LoVo (cell line): ENCODE measurements at regions not wholly inside any gene's neighbourhood (a gene's known extent, or its start where the extent isn't known, plus 50 kb on each side); places are given as distances from the start of the nearest gene placed in this dataset.
A peak's percentile ranks its signal among the peaks of the same experiment; 100 is the strongest.

ENCODE experiments used
- DNase-seq: peaks from one replicate; pipeline ENCODE4 v3.0.0-alpha.2; 2016; ENCODE audit warnings: low spot score

DNA sequence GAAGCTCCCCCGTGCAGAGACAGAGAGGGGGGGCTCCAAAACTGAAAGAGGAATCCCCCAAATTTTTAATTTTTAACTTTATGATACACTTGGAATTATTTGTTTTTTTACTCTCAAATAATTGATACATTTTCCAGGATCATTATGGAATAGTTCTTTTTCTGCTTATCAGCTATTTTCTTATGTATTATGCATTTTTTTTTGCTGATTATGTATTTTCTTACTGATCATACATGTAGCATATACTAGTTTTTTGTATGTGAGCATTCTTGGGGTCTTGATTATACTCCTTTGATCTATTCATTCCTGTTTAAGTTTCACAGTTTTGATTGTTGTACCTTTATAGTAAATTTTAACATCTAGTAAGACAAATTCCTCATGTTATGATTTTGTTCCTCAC, 55.5 kb upstream of the LDHB start:
- no peak for DNase-seq

DNA sequence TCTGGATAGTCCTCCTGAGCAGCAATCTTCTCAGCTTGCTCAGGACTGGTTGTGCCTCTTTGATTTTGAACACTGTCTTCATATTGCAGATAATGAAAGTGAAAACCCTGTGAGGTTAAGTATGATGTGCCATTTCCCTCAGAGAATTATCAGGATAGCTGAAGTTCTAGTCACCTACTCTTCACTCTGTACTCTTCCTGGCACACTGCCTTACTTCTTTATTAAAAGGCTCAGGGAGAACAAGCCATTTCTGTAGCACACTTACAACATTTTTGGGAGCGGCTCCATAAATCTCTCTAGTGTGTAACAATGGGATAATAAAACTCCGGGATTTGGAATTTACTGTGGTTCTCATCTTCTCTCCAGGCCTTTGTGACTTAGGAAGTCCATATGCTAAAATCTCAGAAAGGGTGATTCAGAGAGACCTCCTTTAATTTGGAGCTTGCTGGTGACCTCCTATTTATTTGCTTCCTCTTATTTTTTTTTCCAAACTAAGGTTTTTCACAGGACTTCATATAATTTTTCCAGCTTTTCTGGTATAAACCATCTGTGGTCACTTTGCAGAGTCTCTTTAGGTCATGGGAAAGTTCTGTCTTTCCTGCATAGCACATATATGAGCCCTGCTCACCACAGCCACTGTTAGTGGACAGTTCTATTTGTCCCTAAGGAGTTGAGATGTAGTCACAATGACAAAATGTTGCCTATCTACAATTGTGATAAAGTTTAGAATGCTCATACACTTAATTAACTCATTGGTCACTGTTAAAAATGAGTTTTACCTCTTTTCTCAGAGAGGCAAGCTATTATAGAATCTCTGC, 53.5 kb upstream of the LDHB start:
- DNase-seq: peak; percentile 74
